GM21381 (cell line): ENCODE measurements at regions not wholly inside any gene's neighbourhood (a gene's known extent, or its start where the extent isn't known, plus 50 kb on each side); places are given as distances from the start of the nearest gene placed in this dataset.
"Not testable (repeated sequence)": the region's sequence is repeated elsewhere in the genome, so short reads cannot be mapped to it uniquely, and the experiment has no call there.

Experiments used
- ATAC-seq: cut with Tn5 transposase; IDR thresholded peaks from one replicate; pipeline ENCODE4 v1.9.1; 2021; ENCODE audit warnings: mild to moderate bottlenecking, moderate library complexity; ENCODE audit not compliant: unreplicated experiment

GRCh38 chr2:19659024-19659792 lies 242.6 kb downstream of the TTC32 start:
- no peak for ATAC-seq

- no peak for ATAC-seq
Observed at GRCh38 chr2:19656011-19656410, 245.8 kb downstream of the TTC32 start.

GRCh38 chr2:19654310-19655090 lies 247.3 kb downstream of the TTC32 start:
- no peak for ATAC-seq

GRCh38 chr2:19653509-19653908 lies 248.3 kb downstream of the TTC32 start:
- ATAC-seq, result no peak

GRCh38 chr2:19652811-19653210 lies 249.0 kb downstream of the TTC32 start:
- ATAC-seq, result no peak

GRCh38 chr2:19651466-19651865 lies 250.3 kb downstream of the TTC32 start:
- ATAC-seq, result no peak

- ATAC-seq, result no peak
Observed at GRCh38 chr2:19649785-19650380, 251.9 kb downstream of the TTC32 start.

GRCh38 chr2:19649142-19649541 lies 252.6 kb downstream of the TTC32 start:
- no peak for ATAC-seq

GRCh38 chr2:19648583-19648982 lies 253.2 kb downstream of the TTC32 start:
- no peak for ATAC-seq

GRCh38 chr2:19646987-19647386 lies 254.8 kb downstream of the TTC32 start:
- ATAC-seq, result no peak

GRCh38 chr2:19644763-19645162 lies 257.0 kb downstream of the TTC32 start:
- no peak for ATAC-seq

- peak; percentile 77 for ATAC-seq
Observed at GRCh38 chr2:19643117-19643518, 258.7 kb downstream of the TTC32 start.

- no peak for ATAC-seq
Observed at GRCh38 chr2:19642501-19642900, 259.3 kb downstream of the TTC32 start.

GRCh38 chr2:19635951-19636510 lies 265.8 kb downstream of the TTC32 start:
- no peak for ATAC-seq

GRCh38 chr2:19632403-19632991 lies 269.3 kb downstream of the TTC32 start:
- no peak for ATAC-seq

- no peak for ATAC-seq
Observed at GRCh38 chr2:19631871-19632270, 269.9 kb downstream of the TTC32 start.

- no peak for ATAC-seq
Observed at GRCh38 chr2:19630921-19631320, 270.9 kb downstream of the TTC32 start.

GRCh38 chr2:19627359-19627758 lies 268.9 kb upstream of the OSR1 start:
- ATAC-seq, result no peak

- ATAC-seq, result no peak
Observed at GRCh38 chr2:19623488-19623887, 265.1 kb upstream of the OSR1 start.

GRCh38 chr2:19617257-19617848 lies 258.9 kb upstream of the OSR1 start:
- ATAC-seq, result no peak

- not testable (repeated sequence) for ATAC-seq
Observed at GRCh38 chr2:19615402-19615801, 257.0 kb upstream of the OSR1 start.
